ENCODE measurements at regions not wholly inside any gene's neighbourhood (a gene's known extent, or its start where the extent isn't known, plus 50 kb on each side); places are given as distances from the start of the nearest gene placed in this dataset.

GRCh38 chr22:19599626-19600243 is 75.5 kb upstream of the CLDN5 start:
- no peak for TF ChIP-seq GATA2 (IDR thresholded peaks at IDR 0.05; ENCODE audit: low read depth, low read length)
- no peak for TF ChIP-seq GATA3 (IDR thresholded peaks at IDR 0.05; ENCODE audit: low read depth, low read length)

Measured in SH-SY5Y (cell line).